ENCODE measurements at regions not wholly inside any gene's neighbourhood (a gene's known extent, or its start where the extent isn't known, plus 50 kb on each side); places are given as distances from the start of the nearest gene placed in this dataset.

GRCh38 chr4:179872755-179873154 lies 2370.4 kb upstream of the TENM3 start:
- in situ Hi-C loops (cut with HindIII; ENCODE audit: low sequenced_read_pairs) = no loop called here

DNA sequence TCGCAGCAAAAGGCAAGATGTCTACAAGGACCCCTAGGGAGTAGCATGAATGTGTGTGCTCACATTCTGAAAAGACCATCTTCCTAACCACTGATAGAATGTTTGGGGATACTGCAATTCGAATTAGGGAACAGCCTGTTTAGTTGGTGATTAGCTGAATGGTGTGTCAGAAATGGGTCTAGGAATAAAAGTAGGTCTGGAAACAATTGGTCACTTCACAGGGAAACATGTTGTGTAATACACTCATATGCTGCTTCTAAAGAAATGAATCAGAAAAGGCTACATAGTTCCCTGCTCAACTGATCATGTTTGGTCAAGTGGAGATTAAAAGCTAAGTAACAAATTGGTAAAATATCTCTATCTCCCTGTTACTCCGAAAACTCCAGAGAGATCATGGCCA lies 2362.4 kb upstream of the TENM3 start:
- DNase-seq (ENCODE audit: low read depth, low spot score) = no peak
- no peak overlapping the region for H3K4me3 ChIP-seq (ENCODE audit: low read depth, low read length)
- TF ChIP-seq, protein P1, sequence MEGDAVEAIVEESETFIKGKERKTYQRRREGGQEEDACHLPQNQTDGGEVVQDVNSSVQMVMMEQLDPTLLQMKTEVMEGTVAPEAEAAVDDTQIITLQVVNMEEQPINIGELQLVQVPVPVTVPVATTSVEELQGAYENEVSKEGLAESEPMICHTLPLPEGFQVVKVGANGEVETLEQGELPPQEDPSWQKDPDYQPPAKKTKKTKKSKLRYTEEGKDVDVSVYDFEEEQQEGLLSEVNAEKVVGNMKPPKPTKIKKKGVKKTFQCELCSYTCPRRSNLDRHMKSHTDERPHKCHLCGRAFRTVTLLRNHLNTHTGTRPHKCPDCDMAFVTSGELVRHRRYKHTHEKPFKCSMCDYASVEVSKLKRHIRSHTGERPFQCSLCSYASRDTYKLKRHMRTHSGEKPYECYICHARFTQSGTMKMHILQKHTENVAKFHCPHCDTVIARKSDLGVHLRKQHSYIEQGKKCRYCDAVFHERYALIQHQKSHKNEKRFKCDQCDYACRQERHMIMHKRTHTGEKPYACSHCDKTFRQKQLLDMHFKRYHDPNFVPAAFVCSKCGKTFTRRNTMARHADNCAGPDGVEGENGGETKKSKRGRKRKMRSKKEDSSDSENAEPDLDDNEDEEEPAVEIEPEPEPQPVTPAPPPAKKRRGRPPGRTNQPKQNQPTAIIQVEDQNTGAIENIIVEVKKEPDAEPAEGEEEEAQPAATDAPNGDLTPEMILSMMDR (IDR thresholded peaks at IDR 0.05; ENCODE audit: low read depth, low read length) = no peak
- in situ Hi-C loops (cut with HindIII; ENCODE audit: low sequenced_read_pairs) = no loop called here

More at GRCh38 chr4:179872755-179873154, 2370.4 kb upstream of the TENM3 start:
- no peak for DNase-seq (ENCODE audit: low read depth, low spot score)
- TF ChIP-seq, protein P1 (IDR thresholded peaks at IDR 0.05; ENCODE audit: low read depth, low read length) = no peak
- H3K4me3 ChIP-seq (ENCODE audit: low read depth, low read length) = no peak overlapping the region

DNA sequence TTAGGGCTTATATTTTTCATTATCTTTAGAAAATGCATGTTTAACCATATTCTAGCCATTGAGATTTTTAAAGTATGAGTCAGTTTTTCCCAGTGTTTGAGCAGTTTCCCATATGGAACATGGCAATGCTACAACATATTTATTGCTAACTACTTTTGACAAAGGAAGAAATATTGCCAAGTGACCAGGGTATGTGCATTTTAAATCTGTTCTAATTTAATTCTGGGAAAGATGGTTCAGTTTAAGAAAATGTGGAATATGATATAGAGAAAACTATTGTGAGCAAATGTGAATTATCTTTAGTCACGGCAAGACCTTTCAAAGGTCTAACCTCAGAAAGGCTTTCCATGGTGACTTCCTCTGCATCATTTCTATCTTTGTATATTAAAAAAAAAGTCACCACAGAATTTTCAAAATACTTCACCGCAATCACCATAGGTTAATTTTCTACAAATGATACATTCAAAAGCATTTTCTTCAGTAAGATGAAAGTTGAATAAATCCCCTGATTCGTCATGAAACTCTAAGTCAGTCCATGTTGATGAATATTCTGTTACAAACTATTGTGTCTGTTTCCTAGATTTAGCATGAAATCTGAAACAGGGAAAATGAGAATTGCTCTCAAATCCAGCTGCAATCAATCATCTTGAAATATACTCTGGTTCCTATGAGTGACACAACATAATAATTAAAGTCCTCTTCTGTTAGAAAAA lies 2349.0 kb upstream of the TENM3 start:
- TF ChIP-seq, protein P1 (IDR thresholded peaks at IDR 0.05; ENCODE audit: low read depth, low read length) = no peak
- DNase-seq (ENCODE audit: low read depth, low spot score) = no peak
- in situ Hi-C loops (cut with HindIII; ENCODE audit: low sequenced_read_pairs) = no loop called here
- H3K4me3 ChIP-seq (ENCODE audit: low read depth, low read length) = no peak overlapping the region

- TF ChIP-seq, protein P1 (IDR thresholded peaks at IDR 0.05; ENCODE audit: low read depth, low read length) = no peak
- DNase-seq (ENCODE audit: low read depth, low spot score) = no peak
- no peak overlapping the region for H3K4me3 ChIP-seq (ENCODE audit: low read depth, low read length)
- in situ Hi-C loops (cut with HindIII; ENCODE audit: low sequenced_read_pairs) = no loop called here
Observed at GRCh38 chr4:179919587-179919986, 2323.6 kb upstream of the TENM3 start.

DNA sequence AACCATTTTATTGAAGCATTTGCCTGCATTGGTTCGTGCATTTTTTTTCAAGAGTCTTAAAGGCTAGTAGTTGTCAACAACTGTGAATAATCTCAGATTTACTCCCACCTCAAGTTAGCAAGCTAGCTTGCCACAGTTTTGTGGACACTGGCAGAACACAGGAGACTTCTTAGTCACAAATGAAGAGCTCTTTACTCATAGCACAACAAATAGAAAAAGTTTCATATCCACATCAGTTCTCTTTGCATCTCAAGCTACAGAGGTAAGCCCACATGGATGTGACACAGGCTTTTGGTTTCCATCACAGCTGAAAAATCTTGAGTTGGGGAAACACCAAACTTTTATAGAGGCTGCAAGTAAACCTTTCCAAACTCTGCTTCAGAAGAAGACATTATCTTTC lies 2315.7 kb upstream of the TENM3 start:
- TF ChIP-seq, protein P1 (IDR thresholded peaks at IDR 0.05; ENCODE audit: low read depth, low read length) = no peak
- no peak overlapping the region for H3K4me3 ChIP-seq (ENCODE audit: low read depth, low read length)
- DNase-seq (ENCODE audit: low read depth, low spot score) = no peak
- in situ Hi-C loops (cut with HindIII; ENCODE audit: low sequenced_read_pairs) = no loop called here

DNA sequence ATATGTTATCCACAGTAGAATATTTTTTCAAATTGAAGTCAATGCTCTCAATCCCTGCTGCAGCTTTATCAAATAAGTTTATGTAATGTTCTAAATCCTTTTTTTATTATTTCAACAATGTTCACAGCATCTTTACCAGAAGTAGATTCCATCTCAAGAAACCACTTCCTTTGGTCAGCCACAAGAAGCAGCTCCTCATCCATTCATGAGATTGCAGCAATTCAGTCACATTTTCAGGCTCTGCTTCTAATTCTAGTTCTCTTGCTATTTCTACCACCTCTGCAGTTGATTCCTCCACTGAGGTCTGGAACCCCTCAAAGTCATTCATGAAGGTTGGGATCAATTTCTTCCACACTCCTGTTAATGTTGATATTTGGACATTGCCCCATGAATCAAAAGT lies 2301.3 kb upstream of the TENM3 start:
- in situ Hi-C loops (cut with HindIII; ENCODE audit: low sequenced_read_pairs) = no loop called here
- TF ChIP-seq, protein P1 (IDR thresholded peaks at IDR 0.05; ENCODE audit: low read depth, low read length) = no peak

More for the DNA sequence above, 2301.3 kb upstream of the TENM3 start:
- H3K4me3 ChIP-seq (ENCODE audit: low read depth, low read length) = no peak overlapping the region
- DNase-seq (ENCODE audit: low read depth, low spot score) = no peak

Data from astrocyte of the spinal cord (primary cell).